ENCODE measurements at regions not wholly inside any gene's neighbourhood (a gene's known extent, or its start where the extent isn't known, plus 50 kb on each side); places are given as distances from the start of the nearest gene placed in this dataset.
A peak's percentile ranks its signal among the peaks of the same experiment; 100 is the strongest.
"Not testable (repeated sequence)": the region's sequence is repeated elsewhere in the genome, so short reads cannot be mapped to it uniquely, and the experiment has no call there.

GRCh38 chr9:79073201-79073600 is 498.6 kb upstream of the TLE4 start:
- no peak for DNase-seq (ENCODE audit: low read depth in 2 of 2)

GRCh38 chr9:79080536-79080935 is 491.2 kb upstream of the TLE4 start:
- DNase-seq (ENCODE audit: low read depth in 2 of 2), result no peak

GRCh38 chr9:79083621-79084020 is 488.1 kb upstream of the TLE4 start:
- no peak for DNase-seq (ENCODE audit: low read depth in 2 of 2)

- DNase-seq (ENCODE audit: low read depth in 2 of 2), result no peak
These were observed 484.6 kb upstream of the TLE4 start for GRCh38 chr9:79087133-79087532.

GRCh38 chr9:79089054-79089560 is 482.7 kb upstream of the TLE4 start:
- DNase-seq (ENCODE audit: low read depth in 2 of 2), result no peak

- DNase-seq (ENCODE audit: low read depth in 2 of 2), result not testable (repeated sequence)
These were observed 481.9 kb upstream of the TLE4 start for GRCh38 chr9:79089851-79090250.

GRCh38 chr9:79103257-79103656 is 468.5 kb upstream of the TLE4 start:
- not testable (repeated sequence) for DNase-seq (ENCODE audit: low read depth in 2 of 2)

GRCh38 chr9:79104216-79104615 is 467.5 kb upstream of the TLE4 start:
- DNase-seq (ENCODE audit: low read depth in 2 of 2), result peak; percentile 21 to 31

GRCh38 chr9:79104951-79105350 is 466.8 kb upstream of the TLE4 start:
- no peak for DNase-seq (ENCODE audit: low read depth in 2 of 2)

GRCh38 chr9:79107911-79108676 is 463.7 kb upstream of the TLE4 start:
- DNase-seq (ENCODE audit: low read depth in 2 of 2), result no peak

- no peak for DNase-seq (ENCODE audit: low read depth in 2 of 2)
These were observed 460.1 kb upstream of the TLE4 start for GRCh38 chr9:79111653-79112052.

GRCh38 chr9:79115176-79115575 is 456.6 kb upstream of the TLE4 start:
- no peak for DNase-seq (ENCODE audit: low read depth in 2 of 2)

GRCh38 chr9:79116041-79116440 is 455.7 kb upstream of the TLE4 start:
- no peak for DNase-seq (ENCODE audit: low read depth in 2 of 2)

- no peak for DNase-seq (ENCODE audit: low read depth in 2 of 2)
These were observed 455.1 kb upstream of the TLE4 start for GRCh38 chr9:79116709-79117108.

- DNase-seq (ENCODE audit: low read depth in 2 of 2), result no peak
These were observed 451.2 kb upstream of the TLE4 start for GRCh38 chr9:79120533-79120932.

- DNase-seq (ENCODE audit: low read depth in 2 of 2), result no peak
These were observed 450.8 kb upstream of the TLE4 start for GRCh38 chr9:79120941-79121340.

- DNase-seq (ENCODE audit: low read depth in 2 of 2), result no peak
These were observed 448.4 kb upstream of the TLE4 start for GRCh38 chr9:79123415-79123814.

GRCh38 chr9:79127661-79128060 is 444.1 kb upstream of the TLE4 start:
- peak in 1 of 2 experiments; percentile 7 for DNase-seq (ENCODE audit: low read depth in 2 of 2)

- peak; percentile 29 to 37 for DNase-seq (ENCODE audit: low read depth in 2 of 2)
These were observed 441.8 kb upstream of the TLE4 start for GRCh38 chr9:79129865-79130480.

- DNase-seq (ENCODE audit: low read depth in 2 of 2), result no peak
These were observed 440.5 kb upstream of the TLE4 start for GRCh38 chr9:79131246-79131774.

GRCh38 chr9:79131824-79132377 is 439.9 kb upstream of the TLE4 start:
- DNase-seq (ENCODE audit: low read depth in 2 of 2), result no peak

GRCh38 chr9:79134654-79135053 is 437.1 kb upstream of the TLE4 start:
- no peak for DNase-seq (ENCODE audit: low read depth in 2 of 2)

Measured in fibroblast of skin of left quadriceps (primary cell).